ENCODE measurements at regions not wholly inside any gene's neighbourhood (a gene's known extent, or its start where the extent isn't known, plus 50 kb on each side); places are given as distances from the start of the nearest gene placed in this dataset.
A peak's percentile ranks its signal among the peaks of the same experiment; 100 is the strongest.
"Not testable (repeated sequence)": the region's sequence is repeated elsewhere in the genome, so short reads cannot be mapped to it uniquely, and the experiment has no call there.

DNA sequence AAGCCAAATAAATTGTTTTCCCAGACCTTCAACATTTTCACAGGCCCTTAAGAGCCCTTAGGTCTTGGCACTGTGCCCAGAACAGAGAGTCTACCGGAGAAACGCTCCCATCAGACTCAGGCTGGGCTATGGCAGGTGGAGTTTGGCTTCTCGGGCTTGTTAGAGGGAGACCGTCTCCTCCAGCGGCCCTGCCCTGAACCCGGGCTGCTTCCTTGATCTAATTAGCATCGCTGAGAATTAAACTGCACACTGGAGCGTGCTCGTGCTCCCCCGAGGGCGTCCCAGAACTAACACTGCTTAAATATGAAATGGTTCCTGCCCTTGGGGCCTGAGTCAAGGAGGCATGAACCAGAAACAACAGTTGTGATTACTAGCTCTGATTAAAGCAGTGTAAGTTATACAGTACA lies 634.4 kb downstream of the MATN1 start:
- H3K27me3 Mint-ChIP-seq = peaks cover 2% of the 10 kb centered on the region
- CTCF ChIA-PET = no interaction called here
- H3K36me3 Mint-ChIP-seq = no peaks in the 10 kb centered on the region
- H3K9me3 Mint-ChIP-seq (ENCODE audit: low read depth) = peaks cover 11% of the 10 kb centered on the region
- no peaks in the 10 kb centered on the region for H3K4me1 Mint-ChIP-seq
- no peak overlapping the region for H3K27ac Mint-ChIP-seq
- ATAC-seq = no peak
- H3K4me3 Mint-ChIP-seq = no peak overlapping the region
- DNase-seq = no peak

DNA sequence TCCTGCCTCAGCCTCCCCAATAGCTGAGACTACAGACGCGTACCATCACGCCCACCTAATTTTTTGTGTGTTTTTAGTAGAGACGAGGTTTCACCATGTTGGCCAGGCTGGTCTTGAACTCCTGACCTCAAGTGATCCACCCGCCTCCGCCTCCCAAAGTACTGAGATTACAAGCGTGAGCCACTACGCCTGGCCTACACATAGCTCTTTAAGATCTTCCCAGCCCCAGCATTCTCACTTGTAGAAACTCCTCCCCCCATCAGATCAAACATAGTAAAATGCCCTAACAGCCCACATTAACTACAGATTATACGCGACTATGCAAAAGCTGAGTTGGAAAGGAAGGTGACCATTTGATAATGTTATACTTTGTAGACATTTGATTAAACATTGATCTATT lies 634.8 kb downstream of the MATN1 start:
- Mint-ChIP-seq H3K36me3 (no peaks in the 10 kb centered on the region), H3K4me3 (no peak overlapping the region), H3K27me3 (peaks cover 2% of the 10 kb centered on the region), H3K9me3 (ENCODE audit: low read depth) (peaks cover 11% of the 10 kb centered on the region), H3K4me1 (no peaks in the 10 kb centered on the region), H3K27ac (no peak overlapping the region)
- CTCF ChIA-PET = no interaction called here
- DNase-seq (no peak), ATAC-seq (no peak)

DNA sequence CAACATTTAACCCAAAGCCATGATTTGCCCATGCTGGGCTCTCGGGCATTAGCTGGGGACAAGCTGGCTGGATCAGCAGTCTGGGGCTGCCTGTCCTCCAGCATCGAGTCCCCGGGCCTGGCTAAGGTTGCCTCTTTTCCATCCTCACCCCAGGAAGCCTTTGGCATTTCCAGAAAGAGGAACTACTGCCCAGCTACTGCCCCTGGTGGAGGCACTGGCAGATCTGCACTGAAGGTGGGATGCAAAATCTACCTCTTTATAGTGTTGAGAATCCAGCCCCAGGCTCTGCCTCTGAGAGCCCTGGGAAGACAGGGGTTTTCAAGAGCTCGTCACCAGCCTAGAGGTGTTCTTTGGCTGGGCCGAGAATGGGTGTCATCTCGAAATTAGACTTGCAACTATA lies 635.9 kb downstream of the MATN1 start:
- Mint-ChIP-seq H3K27me3 (peaks cover 2% of the 10 kb centered on the region), H3K4me1 (no peaks in the 10 kb centered on the region), H3K36me3 (no peaks in the 10 kb centered on the region), H3K4me3 (no peak overlapping the region), H3K27ac (no peak overlapping the region), H3K9me3 (ENCODE audit: low read depth) (peaks cover 6% of the 10 kb centered on the region)
- no peak for ATAC-seq
- DNase-seq = no peak
- CTCF ChIA-PET = no interaction called here

DNA sequence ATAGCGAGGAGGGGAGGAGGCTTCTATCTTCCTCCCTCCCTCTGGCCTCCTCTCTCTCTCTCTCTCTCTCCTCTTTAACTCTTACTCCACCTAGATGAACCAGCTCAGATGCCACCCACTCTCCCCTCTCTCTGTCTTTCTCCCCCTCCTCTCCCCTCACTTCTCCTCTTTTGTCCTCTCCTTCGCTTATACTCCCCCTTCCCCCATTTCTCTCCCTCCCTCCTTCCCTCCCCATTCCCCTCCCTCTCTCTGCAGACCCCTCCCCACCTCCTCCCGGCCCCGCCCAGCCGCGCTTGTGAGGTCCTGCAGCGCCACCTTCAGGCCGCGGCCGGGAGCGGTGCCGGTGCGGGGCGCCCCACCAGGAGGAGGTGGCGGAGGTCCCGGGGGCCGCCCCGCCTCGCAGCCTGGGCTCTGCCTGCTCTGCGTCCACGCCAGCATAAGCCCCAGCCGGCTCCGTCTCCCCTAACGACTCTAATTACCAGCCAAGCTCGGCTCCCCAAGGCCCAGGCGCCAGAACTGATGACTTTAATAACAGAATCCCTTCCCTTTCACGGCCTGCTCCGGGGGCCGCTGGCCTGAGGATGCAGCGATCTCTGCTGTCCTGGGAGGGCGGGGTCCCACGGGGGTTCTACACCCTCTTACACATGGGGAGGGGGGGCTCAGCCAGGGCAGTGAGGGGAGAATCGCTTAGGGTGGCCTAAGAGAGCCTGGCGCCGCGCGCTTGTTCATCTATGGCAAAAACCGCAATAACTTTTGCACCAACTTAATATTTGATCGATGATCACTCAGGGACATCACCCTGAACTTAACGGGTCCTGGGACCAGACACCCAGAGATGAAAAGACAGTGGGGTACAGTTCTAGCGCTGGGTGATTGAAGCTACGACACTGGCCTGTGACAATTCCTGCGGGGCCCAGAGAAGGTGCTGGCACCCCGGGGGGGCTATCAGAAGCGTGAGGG lies 637.3 kb downstream of the MATN1 start:
- H3K9me3 Mint-ChIP-seq (ENCODE audit: low read depth) = no peaks in the 10 kb centered on the region
- ATAC-seq (no peak), DNase-seq (peak; percentile 43)
- peaks cover 2% of the 10 kb centered on the region for H3K27me3 Mint-ChIP-seq
- H3K4me1 Mint-ChIP-seq = no peaks in the 10 kb centered on the region
- H3K4me3 Mint-ChIP-seq = no peak overlapping the region
- H3K27ac Mint-ChIP-seq = no peak overlapping the region
- CTCF ChIA-PET = interaction anchor here (0.6 to 0.8 kb wide), 3 partner anchors 8 to 1020 kb away, joined by 3 read pairs; no protein-coding TSS in a partner anchor
- no peaks in the 10 kb centered on the region for H3K36me3 Mint-ChIP-seq

DNA sequence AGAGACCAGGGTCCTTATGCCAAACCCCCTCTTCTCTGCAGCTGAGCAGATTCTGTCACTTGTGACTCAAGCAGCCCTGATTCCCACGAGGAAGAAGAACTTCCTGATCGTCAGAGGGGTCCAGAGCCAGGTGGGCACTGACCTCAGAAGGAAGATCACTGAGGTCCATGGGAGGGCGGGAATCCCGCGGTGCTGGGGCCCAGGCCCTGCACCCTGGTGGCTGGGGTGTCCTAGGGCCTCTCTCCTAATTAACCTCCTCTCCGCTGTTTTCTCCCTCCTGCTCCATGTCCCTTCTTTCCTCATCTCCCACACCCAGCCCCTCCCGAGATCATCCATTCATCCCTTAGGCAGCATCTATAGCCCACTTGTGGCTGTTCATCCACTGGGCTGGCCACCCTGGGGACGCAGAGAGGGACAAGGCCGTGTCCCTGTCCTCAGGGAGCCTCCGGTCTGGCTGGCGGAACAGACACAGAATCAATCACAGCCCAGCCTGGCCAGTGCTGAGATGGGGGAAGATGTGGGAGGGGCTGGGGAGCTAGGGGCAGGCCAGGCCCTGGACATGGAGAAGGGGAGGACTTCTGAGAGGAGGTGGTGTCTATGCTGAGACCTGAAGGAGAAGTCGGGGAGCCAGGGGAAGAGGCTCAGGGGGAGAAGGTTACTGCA lies 638.3 kb downstream of the MATN1 start:
- Mint-ChIP-seq H3K4me3 (no peak overlapping the region), H3K9me3 (ENCODE audit: low read depth) (no peaks in the 10 kb centered on the region), H3K27ac (no peak overlapping the region), H3K4me1 (no peaks in the 10 kb centered on the region), H3K36me3 (no peaks in the 10 kb centered on the region), H3K27me3 (peaks cover 2% of the 10 kb centered on the region)
- ATAC-seq (no peak), DNase-seq (no peak)
- CTCF ChIA-PET = interaction anchor here (0.6 to 0.8 kb wide), 2 partner anchors 295 to 1021 kb away, joined by 3 read pairs; no protein-coding TSS in a partner anchor

DNA sequence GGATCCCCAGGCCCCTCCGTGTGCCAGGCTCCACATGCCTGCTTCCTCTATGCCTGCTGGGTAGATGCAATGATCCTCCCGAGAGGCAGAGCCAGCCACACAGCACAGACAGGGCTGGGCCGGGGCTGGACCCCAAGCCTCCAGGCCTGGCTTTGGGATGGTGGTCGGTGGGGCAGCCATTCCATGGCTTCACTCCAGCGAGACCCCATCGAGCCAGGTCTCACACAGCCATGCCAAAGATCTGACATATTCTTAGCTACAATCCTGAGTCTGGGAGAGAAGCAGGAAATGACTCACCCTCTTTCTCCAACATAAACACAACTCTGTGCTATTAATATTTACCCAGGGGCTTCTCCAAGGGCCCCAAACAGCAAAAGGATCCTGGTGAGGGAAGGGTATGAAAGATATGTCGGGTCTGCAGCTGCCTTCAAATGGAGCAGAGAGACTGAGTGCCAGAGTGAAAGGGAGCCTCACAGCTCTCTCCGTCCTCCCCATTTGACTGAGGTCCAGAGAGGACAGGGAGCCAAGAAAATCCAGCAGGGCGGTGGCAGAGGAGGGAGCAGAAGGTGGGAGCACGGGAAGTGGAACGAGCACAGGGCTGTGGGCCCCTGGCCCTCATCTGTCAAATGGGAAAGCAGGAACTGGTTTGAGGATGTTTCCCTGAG lies 639.5 kb downstream of the MATN1 start:
- Mint-ChIP-seq H3K9me3 (ENCODE audit: low read depth) (no peaks in the 10 kb centered on the region), H3K4me1 (no peaks in the 10 kb centered on the region), H3K27ac (no peak overlapping the region), H3K27me3 (peaks cover 2% of the 10 kb centered on the region), H3K36me3 (no peaks in the 10 kb centered on the region), H3K4me3 (no peak overlapping the region)
- CTCF ChIA-PET = no interaction called here
- ATAC-seq (no peak), DNase-seq (no peak)

DNA sequence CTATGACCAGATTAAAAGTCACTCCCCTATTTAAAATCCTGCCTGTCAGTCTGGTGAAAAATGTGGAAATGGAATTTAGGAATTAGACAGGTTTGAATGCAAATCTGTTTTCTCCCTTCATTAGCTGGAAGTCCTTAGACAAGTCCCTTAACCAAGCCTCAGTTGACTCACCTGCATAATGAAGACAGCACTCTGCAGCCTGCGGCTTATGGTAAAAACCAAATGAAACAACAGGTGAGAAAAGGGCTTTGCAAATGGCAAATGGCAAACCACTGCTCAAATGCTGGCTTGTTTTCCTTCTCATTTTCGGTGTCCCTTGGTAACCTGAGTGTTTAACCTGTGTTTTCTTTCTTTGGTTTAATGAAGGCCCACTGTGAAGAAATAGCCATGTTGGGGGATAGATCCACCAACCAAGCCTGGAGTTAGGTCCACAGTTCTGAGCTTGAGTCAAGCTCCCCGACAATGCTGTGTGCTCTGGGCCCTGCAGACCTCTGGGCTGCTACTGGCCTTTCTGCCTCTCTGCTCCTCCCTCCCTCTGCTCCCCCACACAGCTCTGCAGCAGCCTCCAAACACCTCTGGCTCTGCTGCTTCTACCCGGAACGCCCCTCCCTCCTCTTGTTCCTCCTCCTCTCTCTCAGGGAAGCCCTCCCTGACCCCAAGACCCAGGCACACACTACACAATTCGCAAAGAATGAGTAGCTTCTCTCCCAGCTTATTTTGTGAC lies 641.8 kb downstream of the MATN1 start:
- no peak for DNase-seq
- CTCF ChIA-PET = no interaction called here
- H3K9me3 Mint-ChIP-seq (ENCODE audit: low read depth) = no peaks in the 10 kb centered on the region
- no peak overlapping the region for H3K27ac Mint-ChIP-seq
- H3K27me3 Mint-ChIP-seq = peaks cover 3% of the 10 kb centered on the region
- H3K4me3 Mint-ChIP-seq = no peak overlapping the region
- H3K4me1 Mint-ChIP-seq = no peaks in the 10 kb centered on the region
- no peak for ATAC-seq
- H3K36me3 Mint-ChIP-seq = no peaks in the 10 kb centered on the region

DNA sequence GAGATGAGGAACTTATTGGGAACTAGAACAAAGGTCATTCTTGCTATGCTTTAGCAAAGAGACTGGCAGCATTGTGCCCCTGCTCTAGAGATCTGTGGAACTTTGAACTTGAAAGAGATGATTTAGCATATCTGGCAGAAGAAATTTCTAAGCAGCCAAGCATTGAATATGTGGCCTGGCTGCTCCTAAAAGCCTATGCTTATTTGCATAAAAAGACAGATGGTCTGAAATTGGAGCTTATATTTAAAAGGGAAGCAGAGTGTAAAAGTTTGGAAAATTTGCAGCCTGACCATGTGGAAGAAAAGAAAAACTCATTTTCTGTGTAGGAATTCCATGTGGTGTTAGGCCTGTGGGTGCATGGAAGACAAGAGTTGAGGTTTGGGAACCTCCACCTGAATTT lies 647.5 kb downstream of the MATN1 start:
- H3K9me3 Mint-ChIP-seq (ENCODE audit: low read depth); H3K4me3 Mint-ChIP-seq; DNase-seq; H3K27me3 Mint-ChIP-seq; H3K4me1 Mint-ChIP-seq; ATAC-seq; H3K27ac Mint-ChIP-seq; CTCF ChIA-PET; H3K36me3 Mint-ChIP-seq: not testable (repeated sequence)

DNA sequence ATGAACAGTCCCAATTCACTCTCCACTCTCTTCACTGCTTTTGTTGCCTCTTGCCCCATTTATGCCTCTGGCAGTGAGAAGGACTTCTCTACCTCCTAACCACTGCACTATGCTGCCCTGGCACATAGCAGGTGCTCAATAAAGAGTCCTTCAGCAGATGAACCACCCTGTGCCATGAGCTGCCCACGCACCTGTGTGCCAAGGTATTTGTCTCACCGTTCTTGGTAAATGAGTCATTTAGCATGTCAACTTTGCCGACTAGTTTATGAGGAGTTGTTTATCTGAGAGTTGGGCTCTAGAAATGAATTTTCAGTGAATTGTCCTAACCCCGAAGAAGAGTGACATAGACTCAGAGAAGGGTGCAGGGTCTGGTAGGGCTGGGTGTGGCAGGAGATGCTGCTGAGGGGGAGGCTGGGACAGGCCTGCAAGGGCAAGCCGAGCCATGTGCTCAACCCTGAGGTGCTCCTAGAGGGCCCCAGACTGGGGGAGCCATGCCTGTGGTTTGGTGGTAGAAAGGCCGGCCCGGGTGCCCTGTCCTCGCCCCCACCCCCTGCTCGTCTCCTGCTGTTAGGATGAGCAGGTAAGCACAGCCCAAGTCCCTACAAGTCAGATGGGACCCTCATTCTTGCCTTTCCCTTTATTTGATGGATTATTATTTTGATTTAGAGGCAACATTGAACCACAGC lies 654.5 kb downstream of the MATN1 start:
- H3K4me1 Mint-ChIP-seq = no peaks in the 10 kb centered on the region
- ATAC-seq (no peak), DNase-seq (no peak)
- CTCF ChIA-PET = no interaction called here
- H3K27me3 Mint-ChIP-seq = no peaks in the 10 kb centered on the region
- H3K9me3 Mint-ChIP-seq (ENCODE audit: low read depth) = no peaks in the 10 kb centered on the region
- H3K27ac Mint-ChIP-seq = no peak overlapping the region
- H3K36me3 Mint-ChIP-seq = no peaks in the 10 kb centered on the region
- H3K4me3 Mint-ChIP-seq = no peak overlapping the region

DNA sequence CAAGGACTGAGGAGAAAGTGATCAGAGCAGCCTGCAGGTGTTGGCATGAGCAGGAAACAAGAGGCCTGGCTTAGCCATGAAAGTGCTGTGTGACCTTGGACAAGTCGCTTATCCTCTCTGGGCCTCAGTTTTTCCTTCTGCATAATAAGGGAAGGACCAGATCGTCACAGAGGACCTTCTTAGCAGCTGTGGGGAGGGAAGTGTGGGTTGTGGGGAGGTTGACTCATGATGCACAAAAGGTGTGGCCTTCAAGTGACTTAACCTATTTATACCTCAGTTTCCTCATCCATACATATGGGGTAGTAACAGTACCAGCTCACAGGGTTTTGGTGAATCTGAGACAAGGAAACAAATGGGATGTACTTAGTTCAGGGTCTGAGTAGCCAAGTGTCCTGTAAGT lies 658.8 kb downstream of the MATN1 start:
- H3K27me3 Mint-ChIP-seq = no peaks in the 10 kb centered on the region
- CTCF ChIA-PET = no interaction called here
- no peaks in the 10 kb centered on the region for H3K9me3 Mint-ChIP-seq (ENCODE audit: low read depth)
- H3K36me3 Mint-ChIP-seq = no peaks in the 10 kb centered on the region
- ATAC-seq = no peak
- no peak overlapping the region for H3K27ac Mint-ChIP-seq
- no peaks in the 10 kb centered on the region for H3K4me1 Mint-ChIP-seq
- no peak overlapping the region for H3K4me3 Mint-ChIP-seq
- DNase-seq = no peak

DNA sequence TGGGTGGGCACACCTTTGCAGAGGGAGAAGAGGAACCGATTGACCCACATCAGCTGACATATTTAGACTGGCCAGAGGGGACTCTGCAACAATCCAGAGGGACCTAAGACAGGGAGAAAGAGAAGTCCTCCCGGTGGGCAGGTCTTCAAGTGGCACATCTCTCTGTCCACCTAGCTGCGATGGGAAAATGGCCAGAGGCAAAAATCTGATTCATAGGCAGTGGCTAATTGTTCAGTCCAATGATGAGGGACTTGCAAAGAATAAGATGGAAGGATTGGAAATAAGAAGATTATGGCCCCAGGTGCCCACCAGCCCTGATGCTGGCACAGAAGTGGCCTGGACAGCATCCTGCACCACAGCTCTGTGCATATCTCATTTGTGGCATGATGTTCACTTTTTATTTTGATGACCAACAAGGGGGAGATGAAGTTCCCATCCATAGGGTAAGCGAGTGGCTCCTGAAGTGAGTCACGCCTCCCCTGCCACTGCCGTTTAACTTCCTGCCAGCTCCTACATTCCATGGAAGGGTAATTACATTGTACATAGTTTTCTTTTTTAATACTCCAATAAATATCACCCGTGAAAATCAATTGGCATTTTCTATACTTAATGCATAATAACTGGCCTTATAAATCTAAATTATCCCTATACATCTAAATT lies 659.6 kb downstream of the MATN1 start:
- Mint-ChIP-seq H3K27ac (no peak overlapping the region), H3K9me3 (ENCODE audit: low read depth) (no peaks in the 10 kb centered on the region), H3K4me1 (no peaks in the 10 kb centered on the region), H3K4me3 (no peak overlapping the region), H3K27me3 (no peaks in the 10 kb centered on the region), H3K36me3 (no peaks in the 10 kb centered on the region)
- ATAC-seq (no peak), DNase-seq (no peak)
- CTCF ChIA-PET = no interaction called here

DNA sequence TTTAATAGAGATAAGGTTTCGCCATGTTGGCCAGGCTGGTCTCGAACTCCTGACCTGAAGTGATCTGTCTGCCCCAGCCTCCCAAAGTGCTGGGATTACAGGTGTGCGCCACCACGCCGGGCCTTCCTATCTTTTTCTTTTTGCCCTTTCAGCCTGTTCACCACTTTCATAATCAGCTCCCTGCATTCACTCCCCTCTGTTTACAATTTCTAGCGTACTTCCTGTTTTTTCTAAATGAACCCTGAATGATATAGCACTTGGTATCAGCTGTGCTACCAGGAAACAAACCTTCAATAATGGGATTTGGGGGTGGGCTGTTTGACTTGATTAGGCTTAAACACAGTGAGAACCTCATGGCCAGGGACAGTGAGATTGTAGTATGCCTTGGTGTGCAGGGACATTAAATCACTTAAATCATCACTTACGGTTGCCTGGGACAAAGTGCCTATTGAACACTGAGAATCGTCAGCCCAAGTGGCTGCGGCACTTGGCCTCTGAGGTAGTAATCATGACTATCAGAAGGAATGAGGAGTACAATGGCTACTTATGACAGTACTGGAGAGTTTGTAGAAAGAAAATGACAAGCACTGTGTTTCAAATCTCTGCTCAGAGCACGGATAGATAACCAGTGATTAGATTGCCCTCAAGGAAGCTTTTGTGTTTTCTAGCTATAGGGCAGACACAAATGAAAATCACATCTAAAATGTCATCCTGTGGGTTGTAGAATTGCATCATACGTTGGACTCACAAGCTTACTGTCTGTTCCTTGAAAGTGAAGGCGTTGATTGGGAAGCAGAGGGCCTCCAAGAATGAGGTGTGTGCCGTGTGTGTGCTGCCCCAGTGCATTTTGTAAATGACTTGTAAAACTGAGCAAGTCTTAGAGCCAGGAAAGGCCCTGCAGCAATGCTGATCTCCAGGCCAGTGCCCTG lies 661.8 kb downstream of the MATN1 start:
- peaks cover 6% of the 10 kb centered on the region for H3K27me3 Mint-ChIP-seq
- H3K36me3 Mint-ChIP-seq = no peaks in the 10 kb centered on the region
- no peaks in the 10 kb centered on the region for H3K9me3 Mint-ChIP-seq (ENCODE audit: low read depth)
- CTCF ChIA-PET = no interaction called here
- ATAC-seq (no peak), DNase-seq (no peak)
- no peak overlapping the region for H3K4me3 Mint-ChIP-seq
- no peak overlapping the region for H3K27ac Mint-ChIP-seq
- H3K4me1 Mint-ChIP-seq = no peaks in the 10 kb centered on the region

All from activated CD8-positive, alpha-beta memory T cell treated with anti-CD3 and anti-CD28 coated beads, Interleukin-2, amount 10 ng/mL, durations not matched to agents 7 days and 5 days (primary cell).